GM18498 (cell line): ENCODE measurements at regions not wholly inside any gene's neighbourhood (a gene's known extent, or its start where the extent isn't known, plus 50 kb on each side); places are given as distances from the start of the nearest gene placed in this dataset.

ENCODE experiments used
- ATAC-seq: cut with Tn5 transposase; IDR thresholded peaks from one replicate; pipeline ENCODE4 v1.9.1; 2021; ENCODE audit warnings: mild to moderate bottlenecking, moderate library complexity; ENCODE audit not compliant: unreplicated experiment

GRCh38 chr5:84606784-84607183 is 222.1 kb upstream of the EDIL3 start:
- ATAC-seq: no peak

GRCh38 chr5:84605241-84605640 is 220.6 kb upstream of the EDIL3 start:
- ATAC-seq: no peak

- ATAC-seq: no peak
Observed at GRCh38 chr5:84603568-84604185, 219.0 kb upstream of the EDIL3 start.

GRCh38 chr5:84602371-84602771 is 217.7 kb upstream of the EDIL3 start:
- peak; percentile 47 for ATAC-seq

- no peak for ATAC-seq
Observed at GRCh38 chr5:84599964-84600363, 215.3 kb upstream of the EDIL3 start.

- no peak for ATAC-seq
Observed at GRCh38 chr5:84597904-84598303, 213.2 kb upstream of the EDIL3 start.

GRCh38 chr5:84590629-84591028 is 205.9 kb upstream of the EDIL3 start:
- no peak for ATAC-seq

- ATAC-seq: no peak
Observed at GRCh38 chr5:84589926-84590325, 205.2 kb upstream of the EDIL3 start.

GRCh38 chr5:84585218-84585617 is 200.5 kb upstream of the EDIL3 start:
- ATAC-seq: no peak

- ATAC-seq: no peak
Observed at GRCh38 chr5:84578226-84578625, 193.5 kb upstream of the EDIL3 start.

GRCh38 chr5:84573017-84573712 is 188.5 kb upstream of the EDIL3 start:
- ATAC-seq: no peak

- no peak for ATAC-seq
Observed at GRCh38 chr5:84569307-84569706, 184.6 kb upstream of the EDIL3 start.

GRCh38 chr5:84568171-84568570 is 183.5 kb upstream of the EDIL3 start:
- ATAC-seq: no peak

GRCh38 chr5:84565866-84566265 is 181.2 kb upstream of the EDIL3 start:
- no peak for ATAC-seq

- no peak for ATAC-seq
Observed at GRCh38 chr5:84564321-84565075, 179.8 kb upstream of the EDIL3 start.

- no peak for ATAC-seq
Observed at GRCh38 chr5:84550222-84550621, 165.5 kb upstream of the EDIL3 start.

- no peak for ATAC-seq
Observed at GRCh38 chr5:84549054-84549453, 164.4 kb upstream of the EDIL3 start.

- ATAC-seq: no peak
Observed at GRCh38 chr5:84546686-84547085, 162.0 kb upstream of the EDIL3 start.

- no peak for ATAC-seq
Observed at GRCh38 chr5:84536797-84537196, 152.1 kb upstream of the EDIL3 start.

- no peak for ATAC-seq
Observed at GRCh38 chr5:84535281-84535680, 150.6 kb upstream of the EDIL3 start.

- no peak for ATAC-seq
Observed at GRCh38 chr5:84524491-84524890, 139.8 kb upstream of the EDIL3 start.

GRCh38 chr5:84518862-84519261 is 134.2 kb upstream of the EDIL3 start:
- ATAC-seq: no peak
